Endothelial cell of umbilical vein (primary cell): ENCODE measurements at regions not wholly inside any gene's neighbourhood (a gene's known extent, or its start where the extent isn't known, plus 50 kb on each side); places are given as distances from the start of the nearest gene placed in this dataset.

ENCODE experiments used
- BruUV-seq: library from RNA; stranded (reverse); fragments of 400-500 nt; replicated peaks from 2 replicates; lab custom pipeline; 2021; lab: Mats Ljungman, UMichigan
- CTCF ChIA-PET: fragments of 300-600, 350-600 bp; sonication (Branson Sonifier 250); formaldehyde crosslinking; loops from one replicate; lab custom pipeline; 2021; ENCODE audit warnings: antibody characterized with exemption, inconsistent platforms; lab: Charles Lee
- POLR2A ChIA-PET: fragments of 300-600, 350-600 bp; sonication (Branson Sonifier 250); formaldehyde crosslinking; loops from one replicate; lab custom pipeline; 2021; ENCODE audit warnings: antibody characterized with exemption, inconsistent platforms; lab: Charles Lee
- DNase-seq: peaks from one replicate; pipeline ENCODE4 v3.0.0-alpha.2; 2011; ENCODE audit warnings: low read depth, low spot score
- FAIRE-seq: peaks from 2 replicates; lab custom pipeline; 2011; peaks lifted over from hg19 to GRCh38; lab: Jason Lieb, UNC
- H2AFZ ChIP-seq: 2 replicates; pipeline ENCODE4 v1.6.0; 2012; ENCODE audit warnings: low read depth, low read length, control low read depth, inconsistent platforms
- H3K27ac ChIP-seq: 2 replicates; pipeline ENCODE4 v1.5.1; 2011; ENCODE audit warnings: low read depth, mild to moderate bottlenecking, control low read depth, low read length, moderate library complexity; ENCODE audit not compliant: insufficient read depth
- H3K27me3 ChIP-seq, 2 experiments: 2 replicates each; pipeline versions ENCODE4 v1.6.0 to v1.6.1; 2011; ENCODE audit warnings: low read length in 2 of 2, mixed read lengths in 1 of 2; ENCODE audit not compliant: control insufficient read depth in 2 of 2, insufficient read depth in 2 of 2
- H3K36me3 ChIP-seq, 2 experiments: 2 replicates in 1 of 2; 3 replicates in 1 of 2; pipeline ENCODE4 v1.5.1; 2011; ENCODE audit warnings: low read length in 2 of 2, mild to moderate bottlenecking in 1 of 2, moderate library complexity in 1 of 2; ENCODE audit not compliant: control insufficient read depth in 2 of 2, insufficient read depth in 2 of 2; ENCODE audit errors: extremely low read depth in 1 of 2
- H3K4me1 ChIP-seq: 3 replicates; pipeline ENCODE4 v1.5.1; 2011; ENCODE audit warnings: mild to moderate bottlenecking, low read length; ENCODE audit not compliant: control insufficient read depth, insufficient read depth; ENCODE audit errors: extremely low read depth
- H3K4me2 ChIP-seq: 2 replicates; pipeline ENCODE4 v1.6.1; 2011; ENCODE audit warnings: low read length, control low read depth, mixed read lengths; ENCODE audit not compliant: insufficient read depth
- H3K4me3 ChIP-seq, 3 experiments: fragments of 200-600 bp in 1 of 3; sonication (generic), shearing (Covaris generic) in 1 of 3; replicated peaks in 1 of 3; 2 replicates each; pipeline ENCODE4 v1.5.1; 2011 to 2016; ENCODE audit warnings: control low read depth in 3 of 3, low read length in 3 of 3, mild to moderate bottlenecking in 2 of 3, inconsistent platforms in 1 of 3, low read depth in 1 of 3, moderate library complexity in 1 of 3; ENCODE audit not compliant: insufficient read depth in 1 of 3
- H3K79me2 ChIP-seq: 2 replicates; pipeline ENCODE4 v1.6.0; 2012; ENCODE audit warnings: low read length, inconsistent platforms; ENCODE audit not compliant: control insufficient read depth, insufficient read depth
- H3K9ac ChIP-seq: replicated peaks from 2 replicates; pipeline ENCODE3; 2011; ENCODE audit warnings: low read length, control low read depth; ENCODE audit not compliant: insufficient read depth; ENCODE audit errors: extremely low read depth
- H3K9me1 ChIP-seq: replicated peaks from 3 replicates; pipeline ENCODE4 v1.6.0; 2011; ENCODE audit warnings: mild to moderate bottlenecking, low read length; ENCODE audit not compliant: control insufficient read depth, insufficient read depth; ENCODE audit errors: extremely low read depth
- H3K9me3 ChIP-seq: replicated peaks from 2 replicates; pipeline ENCODE4 v1.5.1; 2012; ENCODE audit warnings: low read length, inconsistent platforms; ENCODE audit not compliant: control insufficient read depth, insufficient read depth
- H4K20me1 ChIP-seq: replicated peaks from 2 replicates; pipeline ENCODE3; 2011; ENCODE audit warnings: mild to moderate bottlenecking, low read length; ENCODE audit not compliant: control insufficient read depth, insufficient read depth; ENCODE audit errors: extremely low read depth
- CTCF ChIP-seq, 2 donors: IDR thresholded peaks; 1 replicate in 1 of 2; 2 replicates in 1 of 2; pipeline ENCODE4 v1.5.1; 2011; ENCODE audit warnings: low read length in 2 of 2, mild to moderate bottlenecking in 2 of 2, moderate library complexity in 2 of 2, control low read depth in 1 of 2, inconsistent platforms in 1 of 2, low read depth in 1 of 2; ENCODE audit not compliant: insufficient read depth in 1 of 2; ENCODE audit errors: extremely low read depth in 1 of 2
- EZH2 ChIP-seq: IDR thresholded peaks from 2 replicates; pipeline ENCODE4 v1.6.1; 2012; ENCODE audit warnings: borderline replicate concordance, low read depth, mild to moderate bottlenecking, moderate library complexity, low read length, inconsistent platforms; ENCODE audit not compliant: severe bottlenecking
- FOS ChIP-seq: IDR thresholded peaks from 2 replicates; pipeline ENCODE4 v1.6.1; 2011; ENCODE audit warnings: mild to moderate bottlenecking, low read length, moderate library complexity, borderline replicate concordance; ENCODE audit not compliant: insufficient read depth
- GATA2 ChIP-seq: IDR thresholded peaks from 2 replicates; pipeline ENCODE4 v1.7.0; 2011; ENCODE audit warnings: low read depth, mild to moderate bottlenecking, moderate library complexity, mixed read lengths, low read length; ENCODE audit not compliant: insufficient read length, insufficient read depth
- JUN ChIP-seq: IDR thresholded peaks from 2 replicates; pipeline ENCODE4 v1.6.1; 2011; ENCODE audit warnings: borderline replicate concordance, low read depth; ENCODE audit not compliant: insufficient read length, insufficient read depth
- MYC ChIP-seq: IDR thresholded peaks from one replicate; pipeline ENCODE4 v1.6.1; 2011; ENCODE audit warnings: mild to moderate bottlenecking, low read depth, low read length
- POLR2A ChIP-seq: IDR thresholded peaks from 2 replicates; pipeline ENCODE4 v1.6.1; 2012; ENCODE audit warnings: low read depth, mild to moderate bottlenecking, control low read depth, low read length
- POLR2AphosphoS5 ChIP-seq: IDR thresholded peaks from 2 replicates; pipeline ENCODE4 v1.6.1; 2012; ENCODE audit warnings: low read depth, mild to moderate bottlenecking, control low read depth, low read length, moderate library complexity; ENCODE audit not compliant: insufficient read depth
- dilution Hi-C: fragments of 300-500 bp; cut with MboI; formaldehyde crosslinking; loops from one replicate; pipeline ENCODE4 v1.15.0; 2019; ENCODE audit warnings: low sequenced_read_pairs; ENCODE audit not compliant: extremely low pct_ligation_motif_present
- intact Hi-C: fragments of 100-400 bp; cut with micrococcal nuclease; formaldehyde crosslinking; loops from one replicate; pipeline ENCODE4 v1.10.0; 2022
- TF ChIP-seq, protein P1 (sequence below): IDR thresholded peaks from 2 replicates; pipeline ENCODE4 v1.6.1; 2011; ENCODE audit not compliant: insufficient read depth, insufficient read length

DNA sequence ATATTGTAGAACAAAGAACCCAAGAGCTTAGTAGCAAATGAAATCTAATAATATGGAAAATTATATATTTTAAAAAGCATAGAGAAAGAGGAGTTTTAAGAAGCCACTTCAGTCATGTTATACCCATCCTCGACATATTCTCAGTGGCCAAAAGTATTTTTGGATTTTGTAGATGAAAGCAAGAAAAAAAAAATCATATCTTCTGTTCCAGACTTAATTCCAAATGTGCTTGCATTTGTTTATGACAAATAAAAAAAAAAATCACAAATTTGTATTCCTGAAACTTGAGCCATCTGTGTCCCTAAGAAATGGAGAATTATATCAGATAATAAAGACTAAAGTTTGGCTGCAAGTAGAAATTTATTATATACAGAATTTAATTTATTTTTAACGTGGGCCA lies 1482.4 kb upstream of the PABPC4L start:
- TF ChIP-seq MYC (no peak), EZH2 (no peak), POLR2A (no peak), FOS (no peak), CTCF (IDR thresholded peaks at IDR 0.05; ENCODE audit: extremely low read depth in 1 of 2, insufficient read depth in 1 of 2, low read depth in 1 of 2, low read length in 2 of 2) (no peak), JUN (no peak), GATA2 (no peak), POLR2AphosphoS5 (no peak)
- TF ChIP-seq, protein P1, sequence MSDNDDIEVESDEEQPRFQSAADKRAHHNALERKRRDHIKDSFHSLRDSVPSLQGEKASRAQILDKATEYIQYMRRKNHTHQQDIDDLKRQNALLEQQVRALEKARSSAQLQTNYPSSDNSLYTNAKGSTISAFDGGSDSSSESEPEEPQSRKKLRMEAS = no peak
- Histone ChIP-seq H4K20me1 (no peaks in the 10 kb centered on the region), H3K36me3 (no peaks in the 10 kb centered on the region), H3K79me2 (no peaks in the 10 kb centered on the region), H3K9me1 (no peaks in the 10 kb centered on the region), H3K4me1 (no peaks in the 10 kb centered on the region), H3K27ac (no peak overlapping the region), H3K9ac (no peak overlapping the region), H3K27me3 (no peaks in the 10 kb centered on the region), H2AFZ (no peak overlapping the region), H3K4me3 (no peak overlapping the region), H3K9me3 (no peaks in the 10 kb centered on the region), H3K4me2 (no peak overlapping the region)
- CTCF ChIA-PET = no interaction called here
- POLR2A ChIA-PET = no interaction called here
- DNase-seq (no peak), FAIRE-seq (no peak)
- BruUV-seq = no TSS peak
- dilution Hi-C loops = no loop called here
- intact Hi-C loops = no loop called here
